ENCODE measurements at regions not wholly inside any gene's neighbourhood (a gene's known extent, or its start where the extent isn't known, plus 50 kb on each side); places are given as distances from the start of the nearest gene placed in this dataset.

DNA sequence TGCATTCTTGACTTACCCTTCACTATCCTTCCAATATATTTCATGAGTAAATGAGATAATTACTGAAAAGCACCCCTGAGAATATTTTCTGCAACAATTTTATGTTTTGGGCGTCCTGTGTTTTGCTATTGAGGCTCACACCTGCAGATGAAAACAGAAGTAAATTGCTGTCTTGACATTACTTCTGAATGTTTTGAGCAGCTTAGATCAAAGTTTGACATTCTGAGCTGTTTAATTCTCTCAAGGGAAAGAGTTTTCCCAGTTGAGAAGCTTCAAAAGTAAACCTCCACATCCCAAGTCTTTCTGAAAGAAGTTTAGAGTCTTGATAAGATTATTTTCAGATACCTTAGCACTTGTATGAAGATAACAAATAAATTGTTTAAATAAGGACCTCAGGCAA, 1667.2 kb upstream of the SLC10A2 start:
- Mint-ChIP-seq H3K4me3 (no peak overlapping the region), H3K27ac (no peak overlapping the region), H3K27me3 (peaks cover 0 to 8% (median 0%) of the 10 kb centered on the region in 5 donors), H3K9me3 (peaks cover 0 to 3% (median 0%) of the 10 kb centered on the region in 11 donors), H3K36me3 (no peaks in the 10 kb centered on the region), H3K4me1 (no peaks in the 10 kb centered on the region)
- no peak overlapping the region for H3K27ac ChIP-seq (ENCODE audit: low read depth, low read length)
- intact Hi-C loops (cut with micrococcal nuclease), result no loop called here
- H3K4me1 ChIP-seq (ENCODE audit: control insufficient read depth in 2 of 2, insufficient read depth in 2 of 2, low read length in 2 of 2), result no peaks in the 10 kb centered on the region
- ChIA-PET POLR2A (no interaction called here), CTCF (no interaction called here)
- no peak overlapping the region for H3K4me3 ChIP-seq (ENCODE audit: low read length)
- H3K36me3 ChIP-seq (ENCODE audit: control insufficient read depth in 2 of 3, insufficient read depth in 3 of 3, low read length in 3 of 3), result no peaks in the 10 kb centered on the region
- DNase-seq (no peak), ATAC-seq (no peak)
- H3K9me3 ChIP-seq (ENCODE audit: control insufficient read depth in 2 of 3, low read length in 3 of 3), result no peaks in the 10 kb centered on the region
- no peaks in the 10 kb centered on the region for H3K27me3 ChIP-seq (ENCODE audit: control insufficient read depth in 2 of 2, insufficient read depth in 2 of 2, low read length in 2 of 2)

DNA sequence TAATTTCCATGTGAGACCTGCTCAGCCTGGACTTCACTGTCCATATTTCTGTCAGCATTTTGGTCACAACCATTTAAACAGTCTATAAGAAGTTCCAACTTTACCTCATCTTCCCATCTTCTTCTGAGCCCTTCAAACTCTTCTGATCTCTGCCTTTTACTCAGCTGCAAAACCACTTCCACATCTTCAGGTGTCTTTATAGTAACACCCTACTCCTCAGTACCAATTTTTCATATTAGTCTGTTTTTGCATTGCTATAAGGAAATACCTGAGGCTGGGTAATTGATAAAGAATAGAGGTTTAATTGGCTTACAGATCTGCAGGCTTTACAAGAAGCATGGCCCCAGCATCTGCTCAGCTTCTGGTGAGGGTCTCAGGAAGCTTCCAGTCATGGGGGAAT, 1648.9 kb upstream of the SLC10A2 start:
- Mint-ChIP-seq H3K4me3 (peak overlapping the region in 1 of 10 donors; percentile 3), H3K9me3 (peaks cover 0 to 7% (median 0%) of the 10 kb centered on the region in 11 donors), H3K27ac (no peak overlapping the region), H3K27me3 (no peaks in the 10 kb centered on the region), H3K36me3 (no peaks in the 10 kb centered on the region), H3K4me1 (peaks cover 0 to 16% (median 4%) of the 10 kb centered on the region in 7 donors)
- H3K4me3 ChIP-seq (ENCODE audit: low read length), result no peak overlapping the region
- ChIA-PET CTCF (no interaction called here), POLR2A (no interaction called here)
- no peaks in the 10 kb centered on the region for H3K9me3 ChIP-seq (ENCODE audit: control insufficient read depth in 2 of 3, low read length in 3 of 3)
- no peaks in the 10 kb centered on the region for H3K4me1 ChIP-seq (ENCODE audit: control insufficient read depth in 2 of 2, insufficient read depth in 2 of 2, low read length in 2 of 2)
- H3K27me3 ChIP-seq (ENCODE audit: control insufficient read depth in 2 of 2, insufficient read depth in 2 of 2, low read length in 2 of 2), result no peaks in the 10 kb centered on the region
- H3K36me3 ChIP-seq (ENCODE audit: control insufficient read depth in 2 of 3, insufficient read depth in 3 of 3, low read length in 3 of 3), result no peaks in the 10 kb centered on the region
- ATAC-seq (no peak), DNase-seq (peak in 1 of 9 donors; percentile 1)
- no peak overlapping the region for H3K27ac ChIP-seq (ENCODE audit: low read depth, low read length)
- intact Hi-C loops (cut with micrococcal nuclease), result no loop called here

DNA sequence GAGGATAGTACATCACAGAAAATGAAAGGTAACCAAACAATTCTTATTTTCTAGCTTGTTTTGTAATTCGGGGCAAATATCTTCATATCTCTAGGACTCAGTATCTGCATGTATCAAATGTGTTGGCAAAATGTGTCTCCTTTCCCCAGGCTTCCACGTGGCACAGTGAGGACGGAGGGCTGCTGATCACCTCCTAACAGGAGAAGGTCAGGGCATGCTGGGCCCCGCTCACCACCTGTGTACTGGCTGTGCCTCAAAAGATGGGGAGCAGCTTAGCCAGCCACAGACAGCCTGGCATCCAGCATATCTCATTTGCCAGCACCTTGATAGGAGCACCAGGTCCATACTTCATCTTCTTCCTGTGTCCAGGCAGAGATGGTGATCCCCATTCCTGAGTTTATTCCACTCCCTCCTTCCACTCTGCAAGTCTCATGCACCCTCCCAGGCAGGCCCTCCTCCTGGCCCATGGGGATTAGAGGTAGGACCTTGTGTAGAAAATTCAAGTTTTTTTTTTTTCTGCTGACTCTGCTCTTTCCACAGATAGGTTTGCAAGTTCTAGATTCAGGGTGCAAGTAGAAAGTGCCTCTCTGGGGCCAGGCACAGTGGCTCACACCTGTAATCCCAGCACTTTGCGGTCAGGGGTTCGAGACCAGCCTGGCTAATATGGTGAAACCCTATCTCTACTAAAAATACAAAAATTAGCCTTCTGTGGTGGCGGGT, 1639.0 kb upstream of the SLC10A2 start:
- DNase-seq (no peak), ATAC-seq (no peak)
- Histone ChIP-seq H3K4me1 (ENCODE audit: control insufficient read depth in 2 of 2, insufficient read depth in 2 of 2, low read length in 2 of 2) (no peaks in the 10 kb centered on the region), H3K36me3 (ENCODE audit: control insufficient read depth in 2 of 3, insufficient read depth in 3 of 3, low read length in 3 of 3) (no peaks in the 10 kb centered on the region), H3K9me3 (ENCODE audit: control insufficient read depth in 2 of 3, low read length in 3 of 3) (no peaks in the 10 kb centered on the region), H3K4me3 (ENCODE audit: low read length) (no peak overlapping the region), H3K27me3 (ENCODE audit: control insufficient read depth in 2 of 2, insufficient read depth in 2 of 2, low read length in 2 of 2) (no peaks in the 10 kb centered on the region), H3K27ac (ENCODE audit: low read depth, low read length) (no peak overlapping the region)
- Mint-ChIP-seq H3K4me3 (no peak overlapping the region), H3K9me3 (no peaks in the 10 kb centered on the region), H3K36me3 (no peaks in the 10 kb centered on the region), H3K4me1 (no peaks in the 10 kb centered on the region), H3K27me3 (no peaks in the 10 kb centered on the region), H3K27ac (no peak overlapping the region)
- ChIA-PET POLR2A (no interaction called here), CTCF (no interaction called here)
- intact Hi-C loops (cut with micrococcal nuclease), result no loop called here

DNA sequence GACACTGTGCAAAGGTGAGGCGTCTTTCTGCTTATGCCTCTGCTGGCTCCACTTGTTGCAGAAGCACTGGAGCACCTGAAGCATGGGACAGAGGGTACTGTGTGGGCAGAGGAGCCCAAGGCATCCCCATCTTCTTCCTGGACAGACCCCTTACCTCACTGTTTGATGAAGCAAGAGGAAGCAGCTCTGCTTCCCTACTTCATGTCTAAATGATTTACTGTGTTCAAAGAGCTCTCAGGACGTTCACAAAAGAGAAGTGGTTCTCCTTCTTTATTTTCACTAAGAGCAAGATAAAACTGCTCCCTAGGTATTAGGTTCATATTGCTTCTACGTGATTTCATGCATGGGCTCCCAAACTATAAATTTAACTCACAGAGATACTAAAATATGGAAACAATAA, 1635.4 kb upstream of the SLC10A2 start:
- no peak overlapping the region for H3K4me3 Mint-ChIP-seq
- no peaks in the 10 kb centered on the region for H3K36me3 Mint-ChIP-seq
- Histone ChIP-seq H3K9me3 (ENCODE audit: control insufficient read depth in 2 of 3, low read length in 3 of 3) (no peaks in the 10 kb centered on the region), H3K4me1 (ENCODE audit: control insufficient read depth in 2 of 2, insufficient read depth in 2 of 2, low read length in 2 of 2) (no peaks in the 10 kb centered on the region), H3K27me3 (ENCODE audit: control insufficient read depth in 2 of 2, insufficient read depth in 2 of 2, low read length in 2 of 2) (no peaks in the 10 kb centered on the region), H3K36me3 (ENCODE audit: control insufficient read depth in 2 of 3, insufficient read depth in 3 of 3, low read length in 3 of 3) (no peaks in the 10 kb centered on the region), H3K4me3 (ENCODE audit: low read length) (no peak overlapping the region), H3K27ac (ENCODE audit: low read depth, low read length) (no peak overlapping the region)
- ATAC-seq (no peak), DNase-seq (no peak)
- no peak overlapping the region for H3K27ac Mint-ChIP-seq
- H3K9me3 Mint-ChIP-seq, result peaks cover 0 to 5% (median 0%) of the 10 kb centered on the region in 11 donors
- intact Hi-C loops (cut with micrococcal nuclease), result no loop called here
- CTCF ChIA-PET, result no interaction called here
- no peaks in the 10 kb centered on the region for H3K27me3 Mint-ChIP-seq
- POLR2A ChIA-PET, result no interaction called here
- no peaks in the 10 kb centered on the region for H3K4me1 Mint-ChIP-seq

DNA sequence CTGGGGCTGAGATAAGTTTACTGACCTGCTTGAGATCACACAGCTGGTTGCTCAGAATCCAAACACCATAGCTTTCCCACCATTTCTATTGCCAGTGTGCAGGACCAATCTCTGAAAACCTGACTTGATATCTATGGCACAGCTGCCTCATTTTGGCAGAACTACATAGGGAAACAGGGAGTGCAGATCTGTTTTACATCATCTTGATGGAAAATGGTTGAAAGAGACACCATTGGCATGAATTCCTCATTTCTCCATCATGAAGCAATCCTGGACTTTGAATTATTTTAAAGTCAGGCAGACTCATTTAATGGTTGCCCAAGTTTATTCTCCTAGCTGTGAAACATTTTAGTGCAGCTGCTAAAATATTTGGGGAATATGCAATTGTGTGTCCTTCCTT, 1628.2 kb upstream of the SLC10A2 start:
- Mint-ChIP-seq H3K36me3 (no peaks in the 10 kb centered on the region), H3K4me3 (no peak overlapping the region), H3K27ac (no peak overlapping the region), H3K9me3 (peaks cover 0 to 8% (median 0%) of the 10 kb centered on the region in 11 donors), H3K4me1 (no peaks in the 10 kb centered on the region), H3K27me3 (no peaks in the 10 kb centered on the region)
- H3K27me3 ChIP-seq (ENCODE audit: control insufficient read depth in 2 of 2, insufficient read depth in 2 of 2, low read length in 2 of 2), result no peaks in the 10 kb centered on the region
- ChIA-PET CTCF (no interaction called here), POLR2A (no interaction called here)
- ATAC-seq (no peak), DNase-seq (no peak)
- H3K27ac ChIP-seq (ENCODE audit: low read depth, low read length), result no peak overlapping the region
- no peaks in the 10 kb centered on the region for H3K4me1 ChIP-seq (ENCODE audit: control insufficient read depth in 2 of 2, insufficient read depth in 2 of 2, low read length in 2 of 2)
- no peaks in the 10 kb centered on the region for H3K9me3 ChIP-seq (ENCODE audit: control insufficient read depth in 2 of 3, low read length in 3 of 3)
- no peaks in the 10 kb centered on the region for H3K36me3 ChIP-seq (ENCODE audit: control insufficient read depth in 2 of 3, insufficient read depth in 3 of 3, low read length in 3 of 3)
- no peak overlapping the region for H3K4me3 ChIP-seq (ENCODE audit: low read length)
- intact Hi-C loops (cut with micrococcal nuclease), result no loop called here

DNA sequence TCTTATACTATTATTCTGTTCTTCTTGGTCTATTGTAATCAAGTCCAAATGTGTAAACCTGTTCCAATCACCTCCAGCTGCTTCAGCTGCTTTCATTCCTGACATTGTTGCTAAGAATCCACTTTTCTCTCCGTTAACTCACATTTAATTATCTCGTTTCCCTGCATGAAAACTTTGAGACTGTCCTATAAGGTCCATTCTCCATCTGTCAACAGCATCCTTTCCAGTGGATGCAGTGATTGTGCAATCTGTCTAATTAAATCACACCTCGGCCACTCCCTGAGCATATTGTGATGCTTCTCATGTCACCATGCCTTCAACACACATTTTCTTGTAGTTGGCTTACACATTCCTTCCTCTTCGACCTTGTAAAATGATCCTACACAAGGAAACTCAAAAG, 1626.9 kb upstream of the SLC10A2 start:
- Histone ChIP-seq H3K9me3 (ENCODE audit: control insufficient read depth in 2 of 3, low read length in 3 of 3) (no peaks in the 10 kb centered on the region), H3K27ac (ENCODE audit: low read depth, low read length) (no peak overlapping the region), H3K4me3 (ENCODE audit: low read length) (no peak overlapping the region), H3K4me1 (ENCODE audit: control insufficient read depth in 2 of 2, insufficient read depth in 2 of 2, low read length in 2 of 2) (no peaks in the 10 kb centered on the region), H3K27me3 (ENCODE audit: control insufficient read depth in 2 of 2, insufficient read depth in 2 of 2, low read length in 2 of 2) (no peaks in the 10 kb centered on the region), H3K36me3 (ENCODE audit: control insufficient read depth in 2 of 3, insufficient read depth in 3 of 3, low read length in 3 of 3) (no peaks in the 10 kb centered on the region)
- no peak for DNase-seq
- Mint-ChIP-seq H3K27me3 (no peaks in the 10 kb centered on the region), H3K4me1 (no peaks in the 10 kb centered on the region), H3K36me3 (no peaks in the 10 kb centered on the region), H3K27ac (no peak overlapping the region), H3K4me3 (no peak overlapping the region), H3K9me3 (peaks cover 0 to 8% (median 0%) of the 10 kb centered on the region in 11 donors)
- ChIA-PET CTCF (no interaction called here), POLR2A (no interaction called here)
- ATAC-seq, result no peak
- intact Hi-C loops (cut with micrococcal nuclease), result no loop called here

DNA sequence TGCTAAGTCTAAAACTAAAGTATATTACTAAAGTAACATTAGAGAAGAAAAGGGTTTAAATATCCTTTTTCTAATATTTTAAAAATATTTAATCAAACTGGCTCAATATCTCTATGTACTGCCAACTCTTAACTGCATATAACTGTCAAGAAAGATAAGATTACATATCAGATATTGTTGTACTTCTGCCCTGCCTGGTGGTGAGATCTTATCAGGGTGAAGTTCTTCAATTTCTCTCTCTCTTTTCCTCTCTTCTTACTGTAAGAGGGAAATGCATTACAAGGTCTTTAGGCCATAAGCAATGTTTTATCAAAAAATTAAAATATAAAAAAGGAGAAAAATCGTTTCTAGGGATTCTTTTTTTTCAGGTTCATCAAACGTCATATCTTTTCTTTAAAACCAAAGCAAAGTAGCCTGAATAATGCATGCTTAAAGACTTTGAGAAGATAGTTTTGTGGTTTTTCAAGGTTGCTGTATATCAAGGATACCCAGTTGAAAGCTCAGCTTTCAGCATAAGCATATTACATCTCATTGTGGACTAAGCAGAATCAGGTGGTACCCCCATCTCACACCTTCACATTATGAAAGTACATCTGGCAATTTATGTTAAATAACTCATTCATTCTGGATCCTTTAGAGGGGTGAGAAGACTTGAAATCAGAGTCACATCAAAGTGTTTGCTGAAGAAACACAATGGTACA, 1625.7 kb upstream of the SLC10A2 start:
- no peak overlapping the region for H3K4me3 Mint-ChIP-seq
- CTCF ChIA-PET, result no interaction called here
- H3K4me1 ChIP-seq (ENCODE audit: control insufficient read depth in 2 of 2, insufficient read depth in 2 of 2, low read length in 2 of 2), result no peaks in the 10 kb centered on the region

More for the DNA sequence above, 1625.7 kb upstream of the SLC10A2 start:
- POLR2A ChIA-PET, result no interaction called here
- Histone ChIP-seq H3K36me3 (ENCODE audit: control insufficient read depth in 2 of 3, insufficient read depth in 3 of 3, low read length in 3 of 3) (no peaks in the 10 kb centered on the region), H3K27ac (ENCODE audit: low read depth, low read length) (no peak overlapping the region), H3K9me3 (ENCODE audit: control insufficient read depth in 2 of 3, low read length in 3 of 3) (no peaks in the 10 kb centered on the region), H3K4me3 (ENCODE audit: low read length) (no peak overlapping the region), H3K27me3 (ENCODE audit: control insufficient read depth in 2 of 2, insufficient read depth in 2 of 2, low read length in 2 of 2) (no peaks in the 10 kb centered on the region)
- intact Hi-C loops (cut with micrococcal nuclease), result no loop called here
- H3K36me3 Mint-ChIP-seq, result no peaks in the 10 kb centered on the region
- H3K27ac Mint-ChIP-seq, result no peak overlapping the region
- DNase-seq (no peak), ATAC-seq (no peak)
- no peaks in the 10 kb centered on the region for H3K4me1 Mint-ChIP-seq
- no peaks in the 10 kb centered on the region for H3K27me3 Mint-ChIP-seq
- H3K9me3 Mint-ChIP-seq, result peaks cover 0 to 6% (median 0%) of the 10 kb centered on the region in 11 donors
